ENCODE measurements at regions not wholly inside any gene's neighbourhood (a gene's known extent, or its start where the extent isn't known, plus 50 kb on each side); places are given as distances from the start of the nearest gene placed in this dataset.

GRCh38 chr9:107732781-107733522, 243.4 kb upstream of the KLF4 start:
- no peak for DNase-seq

GRCh38 chr9:107731115-107731762, 241.7 kb upstream of the KLF4 start:
- no peak for DNase-seq

DNA sequence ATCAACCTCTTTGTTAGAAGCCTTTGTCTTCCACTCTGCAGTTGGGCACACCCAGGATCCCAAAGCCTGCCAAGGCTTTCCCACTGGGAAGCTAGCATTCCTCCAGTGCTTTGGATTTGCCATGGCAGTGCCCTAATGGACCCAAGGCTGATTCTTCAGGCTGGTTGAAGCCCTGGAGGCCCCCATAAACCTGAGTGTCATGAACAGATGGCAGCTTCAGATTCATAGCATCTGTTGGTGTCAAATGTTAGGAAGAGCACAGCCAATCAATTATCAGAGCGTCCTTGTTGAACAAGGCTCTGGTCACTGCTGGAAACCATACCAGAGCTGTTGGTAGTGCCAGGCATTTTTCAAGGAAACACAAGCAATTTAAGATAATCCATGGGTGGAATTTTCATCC, 241.1 kb upstream of the KLF4 start:
- no peak for DNase-seq

DNA sequence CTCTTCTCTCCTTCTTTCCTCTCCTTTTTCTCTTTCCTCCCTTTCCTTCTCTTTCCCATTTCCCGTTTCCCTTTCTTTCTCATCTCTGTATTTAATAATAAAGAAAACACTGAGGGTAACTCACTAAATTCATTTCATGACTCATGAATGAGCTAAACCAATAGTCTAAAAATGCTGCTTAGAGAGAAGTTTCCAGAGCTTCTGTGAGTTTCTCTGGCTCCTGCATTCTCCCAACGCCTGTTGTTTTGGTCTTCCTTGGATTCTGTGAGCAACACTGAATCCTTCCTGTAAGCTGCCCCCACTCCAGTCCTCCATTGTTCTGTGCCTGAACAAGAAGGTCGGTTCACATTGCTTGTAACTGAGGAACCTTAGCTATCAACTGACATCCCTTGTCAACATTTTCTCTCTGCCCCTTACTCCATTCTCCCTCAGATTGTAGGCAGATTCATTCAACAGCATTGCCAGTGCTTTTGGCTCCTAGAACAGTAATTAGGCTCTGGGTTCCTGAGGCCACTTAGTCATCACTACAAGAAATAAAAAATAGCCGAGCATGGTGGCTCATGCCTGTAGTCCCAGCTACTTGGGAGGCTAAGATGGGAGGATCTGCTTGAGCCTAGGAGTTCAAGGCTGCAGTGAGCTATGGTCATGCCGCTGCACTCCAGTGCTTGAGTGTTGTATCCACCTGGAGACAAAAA, 237.7 kb upstream of the KLF4 start:
- no peak for DNase-seq

DNA sequence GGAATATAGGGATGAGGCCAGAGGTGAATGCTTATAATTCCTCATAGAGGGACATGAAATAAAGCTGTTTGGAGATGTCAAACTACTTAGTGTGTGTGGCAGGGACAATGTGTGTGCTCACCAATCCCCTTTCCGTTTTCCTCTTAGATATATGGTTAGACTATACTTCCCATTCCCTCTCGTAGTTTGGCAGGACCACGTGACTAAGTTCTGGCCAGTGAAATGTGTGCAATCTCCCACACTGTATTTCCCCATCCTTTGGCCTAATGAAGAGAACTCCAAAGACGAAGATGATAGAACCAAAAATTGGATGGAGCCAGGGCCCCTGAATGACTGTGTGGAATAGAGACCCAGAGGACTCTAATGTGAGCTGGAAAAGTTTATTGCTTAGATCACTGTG, 233.4 kb upstream of the KLF4 start:
- no peak for DNase-seq

DNA sequence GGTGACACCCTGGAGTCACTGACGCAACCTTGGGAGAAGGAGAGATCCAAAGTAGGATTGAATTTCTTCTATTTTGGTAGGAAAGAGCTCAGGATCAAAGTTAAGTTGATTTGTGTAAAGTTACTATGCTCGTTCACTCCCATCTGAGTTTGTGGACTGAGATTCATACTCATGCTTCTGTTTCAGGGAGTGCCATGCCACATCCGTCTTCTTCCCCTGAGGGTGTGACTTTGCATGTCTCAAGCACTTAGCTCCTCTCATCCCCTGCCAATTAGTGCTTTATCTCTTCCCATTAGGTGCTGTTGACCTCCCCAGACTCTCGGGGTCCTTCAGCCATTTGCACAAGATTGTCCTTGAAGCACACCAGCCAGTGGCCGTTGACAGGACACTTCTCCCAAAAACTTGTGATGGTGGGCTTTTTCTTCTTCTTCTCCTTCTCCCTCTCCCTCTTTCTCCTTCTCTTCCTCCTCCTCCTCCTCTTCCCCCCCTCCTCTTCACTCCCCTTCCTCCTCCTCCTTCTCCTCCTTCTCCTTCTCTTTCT, 232.2 kb upstream of the KLF4 start:
- no peak for DNase-seq

- DNase-seq: no peak
Measured at GRCh38 chr9:107720501-107720900, 230.9 kb upstream of the KLF4 start.

DNA sequence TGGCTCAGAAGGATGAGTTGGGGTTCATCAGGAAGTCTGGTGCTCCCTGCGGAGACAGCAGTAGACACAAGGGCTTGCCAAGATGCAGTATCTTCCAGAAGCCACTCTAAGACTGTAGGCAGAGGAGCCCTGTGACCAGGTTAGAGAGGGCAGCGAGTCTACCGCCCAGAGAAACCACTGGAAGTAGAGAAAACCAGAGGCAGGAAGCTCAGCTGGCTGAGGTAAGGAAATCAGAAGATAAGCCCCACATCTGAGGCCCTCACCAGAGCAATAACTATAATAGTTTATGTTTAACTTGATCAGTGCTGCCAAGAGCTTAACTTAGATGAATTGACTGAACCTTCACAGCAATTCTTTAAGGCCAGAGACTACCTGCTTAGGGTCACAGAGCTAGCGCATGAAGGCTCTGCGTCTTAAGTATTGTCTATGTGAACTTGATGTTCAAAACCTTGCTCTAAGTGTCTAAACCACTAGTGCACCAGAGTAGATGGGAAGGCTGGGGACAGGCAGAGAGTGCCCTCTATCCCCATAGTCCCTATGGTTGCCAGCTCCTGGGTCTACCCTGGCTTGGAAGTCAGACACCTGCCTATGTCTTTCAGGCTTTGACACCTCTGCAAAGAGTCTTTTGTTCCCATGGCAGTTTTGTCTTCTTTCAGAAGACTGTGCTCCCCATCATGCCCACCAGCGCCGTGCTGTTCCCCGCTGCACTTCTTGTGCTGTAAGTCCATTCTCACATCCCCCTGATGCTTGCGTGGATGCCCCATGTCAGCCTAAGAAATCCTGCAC, 228.2 kb upstream of the KLF4 start:
- no peak for DNase-seq

DNA sequence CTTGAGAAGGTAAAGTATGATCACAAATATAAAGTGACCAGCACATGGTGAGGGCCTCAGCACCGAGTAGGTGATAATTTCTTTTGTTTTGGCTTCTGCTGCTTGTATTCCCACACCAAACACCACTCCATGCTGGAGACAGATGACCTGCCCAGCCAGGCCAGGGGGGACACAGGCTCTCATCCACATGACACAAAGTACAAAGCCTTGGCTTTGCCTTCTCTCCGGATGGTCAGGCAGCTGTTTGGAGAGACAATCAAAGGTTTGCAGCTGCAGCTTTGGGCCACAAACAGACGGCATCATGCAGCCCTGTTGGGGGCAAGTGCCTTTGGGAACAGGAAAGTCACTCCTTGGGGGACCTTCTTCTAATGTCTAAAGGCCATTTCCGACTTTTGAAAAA, 226.2 kb upstream of the KLF4 start:
- no peak for DNase-seq

DNA sequence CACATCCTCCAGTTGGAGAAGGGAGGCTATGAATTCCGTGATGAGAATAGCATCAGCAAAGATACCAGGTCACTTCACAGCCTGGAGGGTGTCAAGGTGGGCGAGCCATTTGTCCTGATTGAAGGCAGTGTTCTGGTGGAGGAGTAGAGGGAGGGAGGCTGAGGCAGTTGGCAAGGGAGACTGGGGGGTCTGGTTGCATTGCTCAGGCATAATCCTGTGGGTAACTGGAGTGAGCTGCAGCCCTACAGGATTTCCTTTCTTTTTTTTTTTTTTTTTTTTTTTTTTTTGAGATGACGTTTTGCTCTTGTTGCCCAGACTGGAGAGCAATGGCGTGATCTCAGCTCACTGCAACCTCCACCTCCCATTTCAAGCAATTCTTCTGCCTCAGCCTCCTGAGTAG, 223.9 kb upstream of the KLF4 start:
- no peak for DNase-seq

GRCh38 chr9:107712390-107712789, 222.8 kb upstream of the KLF4 start:
- no peak for DNase-seq

DNA sequence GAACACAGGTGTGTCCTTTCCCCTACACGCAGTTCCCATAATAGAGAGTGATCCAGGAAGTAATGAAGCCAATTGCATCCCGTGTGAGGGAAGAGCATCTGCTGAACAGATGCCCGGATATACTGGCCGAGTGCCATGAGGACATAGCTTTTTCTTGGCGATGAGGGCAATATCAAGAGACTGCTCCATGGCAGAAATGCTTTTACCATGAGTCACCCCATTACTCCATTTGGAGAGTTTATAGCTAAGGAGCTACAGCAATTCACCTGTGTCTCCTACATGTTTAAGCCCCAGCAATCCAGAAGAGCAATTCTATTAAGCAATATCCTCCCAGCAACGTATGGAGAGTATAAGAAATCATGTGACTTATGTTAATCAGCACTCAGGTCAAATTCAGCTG, 222.0 kb upstream of the KLF4 start:
- no peak for DNase-seq

DNA sequence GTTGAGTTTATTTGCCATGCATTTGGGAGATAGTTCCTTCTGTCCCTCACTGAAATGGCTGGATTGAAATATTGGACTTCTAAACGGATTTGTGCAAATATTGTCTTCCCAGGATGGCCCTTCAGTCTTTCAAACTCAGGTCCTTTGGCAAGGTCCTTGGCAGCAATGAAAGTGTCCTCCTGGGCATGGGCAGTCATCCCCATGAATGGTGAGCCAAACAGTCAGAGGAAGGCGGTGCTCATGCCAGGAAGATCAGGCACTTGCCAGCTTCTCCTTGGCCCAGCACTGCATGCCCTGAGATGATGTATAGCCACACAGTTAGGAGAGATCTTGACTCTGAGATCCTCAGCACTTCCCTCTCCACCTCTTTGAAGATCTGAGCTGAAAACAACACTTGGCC, 221.4 kb upstream of the KLF4 start:
- DNase-seq: no peak

- no peak for DNase-seq
Measured at GRCh38 chr9:107710546-107710945, 221.0 kb upstream of the KLF4 start.

GRCh38 chr9:107708791-107709190, 219.2 kb upstream of the KLF4 start:
- no peak for DNase-seq

DNA sequence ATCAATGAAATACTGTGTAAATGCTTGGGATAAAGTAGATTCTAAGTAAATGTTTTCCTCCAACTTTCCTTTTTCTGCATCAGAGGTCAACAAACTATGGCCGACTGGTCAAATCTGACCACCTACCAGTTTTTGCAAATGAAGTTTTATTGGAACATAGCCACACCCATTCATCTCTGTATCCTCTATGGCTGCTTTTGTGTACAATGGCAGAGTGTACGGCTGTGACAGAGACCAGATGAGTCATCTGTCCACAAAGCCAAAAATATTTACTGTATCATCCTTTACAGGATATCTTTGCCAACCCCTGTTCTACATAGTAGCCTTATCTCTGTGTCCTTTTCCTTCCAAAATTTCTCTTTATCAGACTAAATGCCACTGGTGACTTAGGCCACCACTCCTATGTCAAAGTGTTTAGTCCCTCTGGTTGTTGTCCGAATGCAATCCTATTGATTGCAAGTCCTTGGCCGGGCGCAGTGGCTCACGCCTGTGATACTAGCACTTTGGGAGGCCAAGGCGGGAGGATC, 218.4 kb upstream of the KLF4 start:
- no peak for DNase-seq

DNA sequence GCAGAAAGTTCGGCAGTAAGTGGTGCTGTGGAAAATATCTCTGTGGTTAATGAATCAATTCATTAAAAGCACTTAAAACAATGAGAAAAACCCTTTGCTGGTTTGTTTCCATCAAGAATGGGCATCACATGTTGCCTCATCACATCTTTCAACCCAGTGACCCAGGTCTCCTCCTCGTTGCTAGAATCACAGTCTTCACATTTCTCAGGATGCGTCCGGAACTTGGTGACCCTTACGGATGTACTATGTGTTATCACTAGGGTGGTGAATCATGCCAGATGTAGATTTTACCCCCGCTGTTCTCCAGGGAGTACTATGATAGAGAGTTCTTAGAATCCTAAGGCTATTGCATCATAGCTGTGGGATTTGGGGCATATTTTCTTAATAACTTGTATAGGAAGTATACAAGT, 217.9 kb upstream of the KLF4 start:
- no peak for DNase-seq

DNA sequence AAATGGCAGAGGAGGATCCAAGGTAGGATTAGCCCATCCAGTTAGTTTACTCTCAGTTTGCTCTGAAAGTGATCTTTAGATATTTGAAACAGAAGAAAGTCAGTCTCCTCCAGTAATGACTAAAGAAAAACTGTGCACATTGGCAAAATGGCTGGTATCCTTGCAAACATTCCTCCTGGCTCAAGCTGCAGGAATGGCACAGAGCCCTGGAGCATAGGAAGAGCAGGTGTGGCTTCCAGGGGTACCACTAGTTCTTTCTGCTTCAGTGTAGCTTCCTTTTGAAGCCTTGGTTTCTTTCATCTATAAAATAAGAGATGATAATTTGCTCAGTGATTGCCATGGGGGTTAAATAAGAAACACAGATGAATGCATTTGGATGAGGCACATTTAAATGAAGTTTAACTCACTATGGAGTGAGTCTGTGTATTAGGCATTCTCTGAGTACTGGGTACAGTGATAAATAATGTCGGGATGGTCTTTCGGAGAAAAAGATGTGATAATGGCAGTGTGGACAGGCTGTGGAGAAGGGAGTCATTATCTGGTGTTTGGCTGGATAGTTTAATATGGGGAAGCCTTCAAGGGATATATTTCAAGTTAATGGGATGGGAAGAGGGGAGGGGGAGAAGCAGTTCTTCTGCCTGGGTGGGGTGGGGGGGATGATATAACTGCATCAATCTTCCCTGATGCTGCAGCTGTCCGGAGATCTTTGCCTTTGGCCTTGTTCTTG, 217.3 kb upstream of the KLF4 start:
- no peak for DNase-seq

- DNase-seq: no peak
Measured at GRCh38 chr9:107705521-107705920, 216.0 kb upstream of the KLF4 start.

- DNase-seq: no peak
Measured at GRCh38 chr9:107704774-107705173, 215.2 kb upstream of the KLF4 start.

DNA sequence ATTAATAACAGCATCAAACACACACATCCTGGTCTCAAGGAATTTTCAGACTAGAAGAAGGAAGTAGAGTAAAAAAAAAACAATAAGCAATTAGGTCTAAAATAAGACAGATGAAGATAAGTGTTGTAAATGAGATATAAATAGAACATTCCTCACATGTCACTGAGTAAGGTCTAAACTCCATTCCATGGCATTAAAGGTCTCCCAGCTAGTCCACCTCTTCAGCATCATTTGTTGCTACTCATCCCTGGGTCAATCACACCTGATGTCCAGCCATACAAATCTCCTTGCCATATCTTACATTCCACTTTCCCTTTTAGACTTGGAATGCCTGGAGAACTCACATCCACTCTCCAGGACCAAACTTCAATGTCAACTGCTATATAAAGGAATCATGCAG, 214.1 kb upstream of the KLF4 start:
- no peak for DNase-seq

DNA sequence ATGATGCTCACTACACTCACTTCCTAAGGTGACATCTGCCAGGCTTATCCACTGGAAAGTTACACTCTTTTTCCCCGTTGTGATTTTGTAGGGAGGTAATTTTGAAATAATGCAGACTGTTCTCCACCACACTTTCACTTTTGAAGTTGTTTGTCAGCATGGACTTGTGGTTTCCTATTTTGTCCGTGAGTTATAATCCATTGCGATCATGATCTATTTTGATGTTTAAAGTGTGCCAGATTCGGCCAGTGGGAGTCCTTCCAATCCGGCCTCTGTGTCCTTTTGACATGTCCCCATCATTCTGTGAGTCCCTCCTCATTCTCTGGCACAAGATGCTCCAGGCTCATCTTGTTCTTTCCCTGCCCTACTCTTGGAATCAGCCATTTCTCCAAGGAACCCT, 211.3 kb upstream of the KLF4 start:
- no peak for DNase-seq
